Heart left ventricle (tissue), 13 donors: ENCODE measurements at regions not wholly inside any gene's neighbourhood (a gene's known extent, or its start where the extent isn't known, plus 50 kb on each side); places are given as distances from the start of the nearest gene placed in this dataset.

Experiments used
- POLR2A ChIP-seq, 2 donors: fragments of 450-650 bp; IDR thresholded peaks; one replicate each; pipeline ENCODE4 v1.6.1; 2017; ENCODE audit warnings: antibody characterized with exemption in 2 of 2, mild to moderate bottlenecking in 2 of 2, moderate library complexity in 2 of 2
- TF ChIP-seq, protein P1 (sequence below), 12 donors: fragments of 200-600 bp; sonication (generic) in 4 of 12; IDR thresholded peaks; one replicate each; pipeline versions ENCODE4 v1.5.0 to v1.8.0; 2018 to 2022; ENCODE audit warnings: antibody characterized with exemption in 12 of 12, mild to moderate bottlenecking in 5 of 12
- donor health status: ischemic (EF 13 %, LVEDD 7.1; RV severe dilation, severe dysfunction).
- donor health status: DM: no; HTN: yes; CAD: no.
- donor health status: DM: no; HTN: no; CAD: no.
- donor health status: ischemic (EF 25% LVEDD 6.9; RV normal size, moderate dysfunction).
- donor health status: ischemic (EF 25% LVEDD 5.7; RV mildly dilated, moderate dysfunction).
- donor health status: ischemic (EF 35%, LVEDD 5.7; RV mildly dilated, moderate dysfunction).
- donor health status: nonischemic (EF 11% LVEDD 7.7; RV severe dilation, severe dysfunction).
- donor health status: DM: yes; HTN: yes; CAD: no.
- donor health status: PGD.
- donor health status: ischemic (EF 29% LVEDD 5.4; RV normal size, mild dysfunction).
- donor health status: nonischemic (EF 23%, LVEDD 6.1; RV moderate dilation, normal function).

DNA sequence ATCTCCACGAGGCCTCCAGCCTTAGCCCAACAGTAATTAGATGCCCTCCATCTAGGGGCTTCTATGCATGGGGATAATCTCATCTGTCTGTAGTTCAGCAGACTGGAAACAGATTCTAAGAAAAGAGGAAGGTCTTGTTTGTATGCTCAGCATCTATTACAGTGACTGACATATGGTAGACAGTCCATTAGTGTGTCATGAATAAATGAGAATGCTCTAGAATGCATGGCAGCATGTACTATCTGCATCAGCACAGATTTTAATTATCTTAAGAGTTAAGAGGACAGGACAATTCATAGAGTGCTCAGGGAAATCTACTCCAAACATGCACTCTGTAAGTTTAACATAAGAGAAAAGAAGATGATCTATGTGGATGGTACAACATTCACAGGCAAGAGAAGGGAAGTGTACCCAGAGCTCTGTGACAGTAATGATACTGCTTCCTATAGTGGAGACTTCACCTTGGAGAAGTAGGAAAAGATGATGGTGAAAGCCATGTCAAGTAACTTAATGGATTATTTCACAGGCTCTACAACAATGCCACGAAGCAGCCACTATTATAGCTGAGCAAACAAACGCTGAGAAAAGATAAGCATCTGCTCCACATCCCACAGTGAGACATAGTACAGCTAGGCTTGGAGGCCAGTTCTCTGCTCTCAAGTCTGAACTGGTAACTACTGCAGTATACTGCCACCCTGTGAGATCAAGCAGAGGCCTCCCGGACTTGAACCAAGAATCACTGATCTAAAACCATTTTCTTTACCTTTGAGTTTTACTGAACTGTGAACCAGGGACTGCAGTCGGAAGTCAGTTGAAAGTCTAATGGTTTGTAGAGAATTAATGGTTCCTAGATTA is 309.2 kb upstream of the SPTLC3 start:
- TF ChIP-seq POLR2A (IDR thresholded peaks at IDR 0.05): no peak
- TF ChIP-seq, protein P1, sequence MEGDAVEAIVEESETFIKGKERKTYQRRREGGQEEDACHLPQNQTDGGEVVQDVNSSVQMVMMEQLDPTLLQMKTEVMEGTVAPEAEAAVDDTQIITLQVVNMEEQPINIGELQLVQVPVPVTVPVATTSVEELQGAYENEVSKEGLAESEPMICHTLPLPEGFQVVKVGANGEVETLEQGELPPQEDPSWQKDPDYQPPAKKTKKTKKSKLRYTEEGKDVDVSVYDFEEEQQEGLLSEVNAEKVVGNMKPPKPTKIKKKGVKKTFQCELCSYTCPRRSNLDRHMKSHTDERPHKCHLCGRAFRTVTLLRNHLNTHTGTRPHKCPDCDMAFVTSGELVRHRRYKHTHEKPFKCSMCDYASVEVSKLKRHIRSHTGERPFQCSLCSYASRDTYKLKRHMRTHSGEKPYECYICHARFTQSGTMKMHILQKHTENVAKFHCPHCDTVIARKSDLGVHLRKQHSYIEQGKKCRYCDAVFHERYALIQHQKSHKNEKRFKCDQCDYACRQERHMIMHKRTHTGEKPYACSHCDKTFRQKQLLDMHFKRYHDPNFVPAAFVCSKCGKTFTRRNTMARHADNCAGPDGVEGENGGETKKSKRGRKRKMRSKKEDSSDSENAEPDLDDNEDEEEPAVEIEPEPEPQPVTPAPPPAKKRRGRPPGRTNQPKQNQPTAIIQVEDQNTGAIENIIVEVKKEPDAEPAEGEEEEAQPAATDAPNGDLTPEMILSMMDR (IDR thresholded peaks at IDR 0.05): no peak
